Head of caudate nucleus (tissue), 42 donors: ENCODE measurements at regions not wholly inside any gene's neighbourhood (a gene's known extent, or its start where the extent isn't known, plus 50 kb on each side); places are given as distances from the start of the nearest gene placed in this dataset.
A peak's percentile ranks its signal among the peaks of the same experiment; 100 is the strongest.
"Not testable (repeated sequence)": the region's sequence is repeated elsewhere in the genome, so short reads cannot be mapped to it uniquely, and the experiment has no call there.

Experiments
- DNase-seq, 42 donors: peaks; one replicate each; pipeline versions ENCODE4 v3.0.0 to v3.0.0-alpha.2; 2020 to 2021; ENCODE audit warnings: mixed read lengths in 7 of 42
- intact Hi-C: fragments of 100-400 bp; cut with DNase I; formaldehyde crosslinking; loops from one replicate; pipeline ENCODE4 v1.15.0; 2022

GRCh38 chr10:60534761-60535389, 145.2 kb upstream of the ANK3 start:
- intact Hi-C loops, result no loop called here
- DNase-seq, result no peak

- intact Hi-C loops, result no loop called here
- DNase-seq, result no peak
Observed at GRCh38 chr10:60532696-60533468, 143.2 kb upstream of the ANK3 start.

- intact Hi-C loops, result no loop called here
- DNase-seq, result no peak
Observed at GRCh38 chr10:60531006-60531405, 141.3 kb upstream of the ANK3 start.

- intact Hi-C loops, result no loop called here
- DNase-seq, result no peak
Observed at GRCh38 chr10:60527676-60528075, 138.0 kb upstream of the ANK3 start.

GRCh38 chr10:60525716-60526585, 136.3 kb upstream of the ANK3 start:
- DNase-seq, result no peak
- intact Hi-C loops, result no loop called here

GRCh38 chr10:60524541-60524940, 134.9 kb upstream of the ANK3 start:
- intact Hi-C loops, result no loop called here
- DNase-seq, result no peak

- intact Hi-C loops, DNase-seq: not testable (repeated sequence)
Observed at GRCh38 chr10:60523371-60523770, 133.7 kb upstream of the ANK3 start.

GRCh38 chr10:60522617-60523016, 132.9 kb upstream of the ANK3 start:
- DNase-seq, result no peak
- intact Hi-C loops, result no loop called here

- intact Hi-C loops, result no loop called here
- no peak for DNase-seq
Observed at GRCh38 chr10:60521974-60522405, 132.3 kb upstream of the ANK3 start.

GRCh38 chr10:60518745-60519144, 129.1 kb upstream of the ANK3 start:
- DNase-seq, result peak in 1 of 42 donors; percentile 55
- intact Hi-C loops, result no loop called here

GRCh38 chr10:60517805-60518204, 128.1 kb upstream of the ANK3 start:
- intact Hi-C loops, result no loop called here
- no peak for DNase-seq

GRCh38 chr10:60513281-60513680, 123.6 kb upstream of the ANK3 start:
- no peak for DNase-seq
- intact Hi-C loops, result no loop called here

- DNase-seq, result no peak
- intact Hi-C loops, result no loop called here
Observed at GRCh38 chr10:60511477-60512229, 122.0 kb upstream of the ANK3 start.

GRCh38 chr10:60508831-60509230, 119.2 kb upstream of the ANK3 start:
- intact Hi-C loops, result no loop called here
- DNase-seq, result no peak

GRCh38 chr10:60508037-60508436, 118.4 kb upstream of the ANK3 start:
- DNase-seq, result peak in 1 of 42 donors; percentile 53
- intact Hi-C loops, result no loop called here

- intact Hi-C loops, result no loop called here
- DNase-seq, result no peak
Observed at GRCh38 chr10:60502621-60503020, 112.9 kb upstream of the ANK3 start.

- DNase-seq, result no peak
- intact Hi-C loops, result no loop called here
Observed at GRCh38 chr10:60498985-60499384, 109.3 kb upstream of the ANK3 start.

- DNase-seq, result no peak
- intact Hi-C loops, result no loop called here
Observed at GRCh38 chr10:60497364-60497763, 107.7 kb upstream of the ANK3 start.

GRCh38 chr10:60496181-60496580, 106.5 kb upstream of the ANK3 start:
- intact Hi-C loops, result no loop called here
- no peak for DNase-seq
